MCF 10A (cell line): ENCODE measurements at regions not wholly inside any gene's neighbourhood (a gene's known extent, or its start where the extent isn't known, plus 50 kb on each side); places are given as distances from the start of the nearest gene placed in this dataset.

Experiments used
- BruUV-seq: library from RNA; stranded (reverse); fragments of 400-500 nt; replicated peaks from 2 replicates; lab custom pipeline; 2021; lab: Mats Ljungman, UMichigan
- CTCF ChIA-PET: fragments of 300-600 bp; sonication (Branson Sonifier 250); formaldehyde crosslinking; extraction: SDS; loops from one replicate; lab custom pipeline; 2021; ENCODE audit warnings: antibody characterized with exemption, inconsistent platforms; lab: Yijun Ruan, JAX
- POLR2A ChIA-PET: fragments of 300-600, 350-650 bp; sonication (Branson Sonifier 250); formaldehyde crosslinking; extraction: SDS; loops from one replicate; lab custom pipeline; 2020; ENCODE audit warnings: antibody characterized with exemption, inconsistent platforms; lab: Yijun Ruan, JAX
- DNase-seq: peaks from one replicate; pipeline ENCODE4 v3.0.0-alpha.2; 2018; ENCODE audit not compliant: unreplicated experiment
- H3K27ac Mint-ChIP-seq: one replicate; pipeline ENCODE4 v1.8.0; 2022; ENCODE audit warnings: mild to moderate bottlenecking, low read depth, mixed read lengths; ENCODE audit not compliant: unreplicated experiment
- H3K27me3 Mint-ChIP-seq: one replicate; pipeline ENCODE4 v1.8.0; 2022; ENCODE audit warnings: mixed read lengths; ENCODE audit not compliant: insufficient read depth, unreplicated experiment
- H3K36me3 Mint-ChIP-seq: one replicate; pipeline ENCODE4 v1.8.0; 2022; ENCODE audit warnings: mild to moderate bottlenecking, moderate library complexity, mixed read lengths; ENCODE audit not compliant: insufficient read depth, unreplicated experiment
- H3K4me1 Mint-ChIP-seq: one replicate; pipeline ENCODE4 v1.8.0; 2022; ENCODE audit warnings: mixed read lengths; ENCODE audit not compliant: insufficient read depth, unreplicated experiment
- H3K4me3 Mint-ChIP-seq: one replicate; pipeline ENCODE4 v1.8.0; 2022; ENCODE audit warnings: mild to moderate bottlenecking, moderate library complexity, mixed read lengths; ENCODE audit not compliant: unreplicated experiment
- H3K9me3 Mint-ChIP-seq: one replicate; pipeline ENCODE4 v1.8.0; 2022; ENCODE audit warnings: mixed read lengths; ENCODE audit not compliant: unreplicated experiment
- CTCF ChIP-seq: fragments of 200-600 bp; IDR thresholded peaks from one replicate; pipeline ENCODE4 v1.8.0; 2022; ENCODE audit warnings: antibody characterized with exemption, mild to moderate bottlenecking; ENCODE audit not compliant: unreplicated experiment
- intact Hi-C: fragments of 100-400 bp; cut with micrococcal nuclease; formaldehyde crosslinking; loops from 2 replicates; pipeline ENCODE4 v1.14.1; 2022

GRCh38 chr5:156004754-156005153 lies 322.2 kb upstream of the SGCD start:
- H3K4me3 Mint-ChIP-seq = no peak overlapping the region
- CTCF ChIA-PET = interaction anchor here (0.6 to 1.1 kb wide), 3 partner anchors 35 to 59 kb away, joined by 3 read pairs; no protein-coding TSS in a partner anchor

GRCh38 chr5:156006026-156006647 lies 320.8 kb upstream of the SGCD start:
- H3K4me1 Mint-ChIP-seq = peaks cover 6% of the 10 kb centered on the region
- ChIA-PET CTCF (interaction anchor here (0.7 to 1.8 kb wide), 4 partner anchors 62 to 1142 kb away, joined by 4 to 7 read pairs (median 4); no protein-coding TSS in a partner anchor), POLR2A (no interaction called here)
- no peak overlapping the region for H3K4me3 Mint-ChIP-seq
- no TSS peak for BruUV-seq
- no peaks in the 10 kb centered on the region for H3K36me3 Mint-ChIP-seq
- no peak for DNase-seq
- H3K9me3 Mint-ChIP-seq = no peaks in the 10 kb centered on the region
- H3K27me3 Mint-ChIP-seq = no peaks in the 10 kb centered on the region
- no peak overlapping the region for H3K27ac Mint-ChIP-seq
- intact Hi-C loops = no loop called here
- TF ChIP-seq CTCF = no peak

More at GRCh38 chr5:156004754-156005153, 322.2 kb upstream of the SGCD start:
- BruUV-seq = no TSS peak
- intact Hi-C loops = no loop called here
- Mint-ChIP-seq H3K27ac (no peak overlapping the region), H3K9me3 (no peaks in the 10 kb centered on the region), H3K36me3 (no peaks in the 10 kb centered on the region), H3K4me1 (peaks cover 20% of the 10 kb centered on the region), H3K27me3 (no peaks in the 10 kb centered on the region)
- DNase-seq = no peak
- no peak for TF ChIP-seq CTCF
- POLR2A ChIA-PET = no interaction called here

GRCh38 chr5:156008844-156009243 lies 318.1 kb upstream of the SGCD start:
- intact Hi-C loops = no loop called here
- Mint-ChIP-seq H3K4me3 (no peak overlapping the region), H3K27me3 (no peaks in the 10 kb centered on the region), H3K9me3 (no peaks in the 10 kb centered on the region), H3K4me1 (no peaks in the 10 kb centered on the region), H3K36me3 (no peaks in the 10 kb centered on the region), H3K27ac (no peak overlapping the region)
- DNase-seq = no peak
- CTCF ChIA-PET = no interaction called here
- no TSS peak for BruUV-seq
- POLR2A ChIA-PET = no interaction called here
- TF ChIP-seq CTCF = no peak

GRCh38 chr5:156009583-156009982 lies 317.4 kb upstream of the SGCD start:
- Mint-ChIP-seq H3K36me3 (no peaks in the 10 kb centered on the region), H3K4me3 (no peak overlapping the region), H3K27me3 (no peaks in the 10 kb centered on the region), H3K4me1 (no peaks in the 10 kb centered on the region), H3K9me3 (no peaks in the 10 kb centered on the region), H3K27ac (no peak overlapping the region)
- no peak for TF ChIP-seq CTCF
- intact Hi-C loops = no loop called here
- POLR2A ChIA-PET = interaction anchor here (0.6 kb wide), 1 partner anchor 324 kb away, joined by 3 read pairs; no protein-coding TSS in a partner anchor
- BruUV-seq = no TSS peak
- no peak for DNase-seq
- CTCF ChIA-PET = no interaction called here
